Transverse colon (tissue), 4 donors: ENCODE measurements at regions not wholly inside any gene's neighbourhood (a gene's known extent, or its start where the extent isn't known, plus 50 kb on each side); places are given as distances from the start of the nearest gene placed in this dataset.

Source experiments
- CTCF ChIP-seq, 5 experiments: fragments of 200-600 bp in 3 of 5; fragments of 450-650 bp in 2 of 5; sonication (generic) in 3 of 5; IDR thresholded peaks; 1 replicate in 2 of 5; 2 replicates in 3 of 5; pipeline ENCODE4 v1.5.1; 2016 to 2017; ENCODE audit warnings: antibody characterized with exemption in 5 of 5, inconsistent platforms in 3 of 5, mild to moderate bottlenecking in 2 of 5, moderate library complexity in 1 of 5
- EP300 ChIP-seq: sonication (generic); formaldehyde crosslinking; IDR thresholded peaks from one replicate; pipeline ENCODE4 v1.6.1; 2017; ENCODE audit warnings: antibody characterized with exemption, low read depth
- POLR2A ChIP-seq: fragments of 450-650 bp; IDR thresholded peaks from one replicate; pipeline ENCODE4 v1.6.1; 2016; ENCODE audit warnings: antibody characterized with exemption, mild to moderate bottlenecking, moderate library complexity
- POLR2AphosphoS5 ChIP-seq, 3 donors: sonication (generic); formaldehyde crosslinking; IDR thresholded peaks; one replicate each; pipeline ENCODE4 v1.6.1; 2016; ENCODE audit warnings: antibody characterized with exemption in 3 of 3

GRCh38 chr9:29394855-29395254, 1821.6 kb upstream of the C9orf72 start:
- TF ChIP-seq POLR2A (no peak), CTCF (IDR thresholded peaks at IDR 0.05) (no peak), EP300 (no peak), POLR2AphosphoS5 (IDR thresholded peaks at IDR 0.05) (no peak)
